DOHH2 (cell line): ENCODE measurements at regions not wholly inside any gene's neighbourhood (a gene's known extent, or its start where the extent isn't known, plus 50 kb on each side); places are given as distances from the start of the nearest gene placed in this dataset.

Experiments
- H3F3A ChIP-seq: fragments of 200-600 bp; sonication (generic), shearing (Covaris generic); 2 replicates; pipeline ENCODE4 v1.6.0; 2016; ENCODE audit warnings: antibody characterized with exemption, mild to moderate bottlenecking; ENCODE audit not compliant: control insufficient read depth, insufficient read depth
- H3K27ac ChIP-seq: fragments of 200-600 bp; sonication (generic); 2 replicates; pipeline ENCODE4 v1.5.1; 2014; ENCODE audit warnings: low read depth, mild to moderate bottlenecking, low read length, moderate library complexity
- H3K27me3 ChIP-seq: fragments of 200-600 bp; sonication (generic); 2 replicates; pipeline ENCODE4 v1.6.1; 2014; ENCODE audit warnings: mild to moderate bottlenecking, low read length, mixed read lengths; ENCODE audit not compliant: control insufficient read depth
- H3K36me3 ChIP-seq: fragments of 200-600 bp; sonication (generic); 2 replicates; pipeline ENCODE4 v1.6.1; 2014; ENCODE audit warnings: mild to moderate bottlenecking, low read length, moderate library complexity, mixed read lengths; ENCODE audit not compliant: control insufficient read depth
- H3K4me1 ChIP-seq: fragments of 200-600 bp; sonication (generic); 2 replicates; pipeline ENCODE4 v1.6.1; 2014; ENCODE audit warnings: mild to moderate bottlenecking, low read length, mixed read lengths; ENCODE audit not compliant: control insufficient read depth
- H3K4me2 ChIP-seq: fragments of 200-600 bp; sonication (generic); 2 replicates; pipeline ENCODE4 v1.6.0; 2014; ENCODE audit warnings: mild to moderate bottlenecking, low read length, moderate library complexity
- H3K4me3 ChIP-seq: fragments of 200-600 bp; sonication (generic); 2 replicates; pipeline ENCODE4 v1.5.1; 2014; ENCODE audit warnings: mild to moderate bottlenecking, low read length, mixed read lengths
- H3K79me2 ChIP-seq: fragments of 200-600 bp; sonication (generic); 2 replicates; pipeline ENCODE4 v1.6.1; 2014; ENCODE audit warnings: mild to moderate bottlenecking, low read length, mixed read lengths; ENCODE audit not compliant: control insufficient read depth
- H3K9me2 ChIP-seq: fragments of 200-600 bp; sonication (generic); replicated peaks from 2 replicates; pipeline ENCODE4 v1.6.1; 2014; ENCODE audit warnings: mild to moderate bottlenecking, low read length, mixed read lengths; ENCODE audit not compliant: control insufficient read depth
- H3K9me3 ChIP-seq: fragments of 200-600 bp; sonication (generic); 2 replicates; pipeline ENCODE4 v1.6.1; 2014; ENCODE audit warnings: antibody characterized with exemption, low read length, mixed read lengths; ENCODE audit not compliant: control insufficient read depth, insufficient read depth
- H4K20me1 ChIP-seq: fragments of 200-600 bp; sonication (generic); 2 replicates; pipeline ENCODE4 v1.6.0; 2014; ENCODE audit warnings: low read depth, mild to moderate bottlenecking, antibody characterized with exemption, low read length, moderate library complexity; ENCODE audit not compliant: control insufficient read depth, insufficient read depth
- CTCF ChIP-seq: fragments of 200-600 bp; sonication (generic); IDR thresholded peaks from one replicate; pipeline ENCODE4 v1.5.1; 2014; ENCODE audit warnings: antibody characterized with exemption, mild to moderate bottlenecking, low read depth, low read length; ENCODE audit not compliant: poor library complexity, severe bottlenecking
- EZH2phosphoT487 ChIP-seq: fragments of 200-600 bp; sonication (generic); IDR thresholded peaks from 2 replicates; pipeline ENCODE4 v1.6.1; 2017; ENCODE audit warnings: borderline replicate concordance, mild to moderate bottlenecking, antibody characterized with exemption, low read length, moderate library complexity, mixed read lengths

- Histone ChIP-seq H3K79me2 (no peaks in the 10 kb centered on the region), H3F3A (no peaks in the 10 kb centered on the region), H3K9me3 (no peaks in the 10 kb centered on the region), H3K27me3 (no peaks in the 10 kb centered on the region), H3K9me2 (no peaks in the 10 kb centered on the region; the same call in 1 of the 2 replicates), H3K4me1 (no peaks in the 10 kb centered on the region), H3K4me2 (no peak overlapping the region), H3K36me3 (no peaks in the 10 kb centered on the region), H3K4me3 (no peak overlapping the region), H3K27ac (no peak overlapping the region), H4K20me1 (no peaks in the 10 kb centered on the region)
- TF ChIP-seq EZH2phosphoT487: no peak
- TF ChIP-seq CTCF: no peak
These were observed 173.6 kb upstream of the STEAP4 start for GRCh38 chr7:88480271-88480670.

GRCh38 chr7:88477976-88478375, 171.3 kb upstream of the STEAP4 start:
- Histone ChIP-seq H4K20me1 (no peaks in the 10 kb centered on the region), H3K9me3 (no peaks in the 10 kb centered on the region), H3K27me3 (no peaks in the 10 kb centered on the region), H3K4me1 (no peaks in the 10 kb centered on the region), H3K79me2 (no peaks in the 10 kb centered on the region), H3F3A (no peaks in the 10 kb centered on the region), H3K4me2 (no peak overlapping the region), H3K4me3 (no peak overlapping the region), H3K9me2 (no peaks in the 10 kb centered on the region; the same call in 1 of the 2 replicates), H3K27ac (no peak overlapping the region), H3K36me3 (no peaks in the 10 kb centered on the region)
- TF ChIP-seq CTCF (no peak), EZH2phosphoT487 (no peak)

GRCh38 chr7:88465600-88465999, 158.9 kb upstream of the STEAP4 start:
- Histone ChIP-seq H3K9me3 (no peaks in the 10 kb centered on the region), H3K79me2 (no peaks in the 10 kb centered on the region), H3K27me3 (no peaks in the 10 kb centered on the region), H3K36me3 (no peaks in the 10 kb centered on the region), H3K9me2 (no peaks in the 10 kb centered on the region), H3F3A (no peaks in the 10 kb centered on the region), H4K20me1 (no peaks in the 10 kb centered on the region), H3K4me2 (no peak overlapping the region), H3K27ac (no peak overlapping the region), H3K4me1 (no peaks in the 10 kb centered on the region), H3K4me3 (no peak overlapping the region)
- no peak for TF ChIP-seq CTCF
- TF ChIP-seq EZH2phosphoT487: no peak

- Histone ChIP-seq H3K27me3 (no peaks in the 10 kb centered on the region), H3F3A (no peaks in the 10 kb centered on the region), H3K27ac (no peak overlapping the region), H3K4me1 (no peaks in the 10 kb centered on the region), H3K36me3 (no peaks in the 10 kb centered on the region), H3K4me3 (no peak overlapping the region), H3K79me2 (no peaks in the 10 kb centered on the region), H3K4me2 (no peak overlapping the region), H4K20me1 (no peaks in the 10 kb centered on the region), H3K9me2 (no peaks in the 10 kb centered on the region), H3K9me3 (no peaks in the 10 kb centered on the region)
- no peak for TF ChIP-seq CTCF
- no peak for TF ChIP-seq EZH2phosphoT487
These were observed 156.1 kb upstream of the STEAP4 start for GRCh38 chr7:88462799-88463198.
